Heart left ventricle (tissue), 13 donors: ENCODE measurements at regions not wholly inside any gene's neighbourhood (a gene's known extent, or its start where the extent isn't known, plus 50 kb on each side); places are given as distances from the start of the nearest gene placed in this dataset.

Source experiments
- CTCF ChIP-seq, 12 donors: fragments of 200-600 bp; sonication (generic) in 4 of 12; IDR thresholded peaks; one replicate each; pipeline versions ENCODE4 v1.5.0 to v1.8.0; 2018 to 2022; ENCODE audit warnings: antibody characterized with exemption in 12 of 12, mild to moderate bottlenecking in 5 of 12
- POLR2A ChIP-seq, 2 donors: fragments of 450-650 bp; IDR thresholded peaks; one replicate each; pipeline ENCODE4 v1.6.1; 2017; ENCODE audit warnings: antibody characterized with exemption in 2 of 2, mild to moderate bottlenecking in 2 of 2, moderate library complexity in 2 of 2
- donor health status: ischemic (EF 13 %, LVEDD 7.1; RV severe dilation, severe dysfunction).
- donor health status: DM: no; HTN: yes; CAD: no.
- donor health status: DM: no; HTN: no; CAD: no.
- donor health status: ischemic (EF 25% LVEDD 6.9; RV normal size, moderate dysfunction).
- donor health status: ischemic (EF 25% LVEDD 5.7; RV mildly dilated, moderate dysfunction).
- donor health status: ischemic (EF 35%, LVEDD 5.7; RV mildly dilated, moderate dysfunction).
- donor health status: nonischemic (EF 11% LVEDD 7.7; RV severe dilation, severe dysfunction).
- donor health status: DM: yes; HTN: yes; CAD: no.
- donor health status: PGD.
- donor health status: ischemic (EF 29% LVEDD 5.4; RV normal size, mild dysfunction).
- donor health status: nonischemic (EF 23%, LVEDD 6.1; RV moderate dilation, normal function).

GRCh38 chr18:10374195-10374594 is 80.2 kb upstream of the APCDD1 start:
- no peak for TF ChIP-seq CTCF (IDR thresholded peaks at IDR 0.05)
- no peak for TF ChIP-seq POLR2A (IDR thresholded peaks at IDR 0.05)
